ENCODE measurements at regions not wholly inside any gene's neighbourhood (a gene's known extent, or its start where the extent isn't known, plus 50 kb on each side); places are given as distances from the start of the nearest gene placed in this dataset.

- ATAC-seq (ENCODE audit: low read depth), result no peak
Measured at GRCh38 chr13:111406636-111407035, 86.2 kb downstream of the TEX29 start.

GRCh38 chr13:111407381-111408131, 87.1 kb downstream of the TEX29 start:
- no peak overlapping the region for H3K4me3 Mint-ChIP-seq
- no peak overlapping the region for H3K27ac Mint-ChIP-seq
- ATAC-seq (ENCODE audit: low read depth), result no peak
- DNase-seq, result no peak
- peaks cover 3% of the 10 kb centered on the region for H3K27me3 Mint-ChIP-seq
- no peaks in the 10 kb centered on the region for H3K36me3 Mint-ChIP-seq
- no peaks in the 10 kb centered on the region for H3K9me3 Mint-ChIP-seq
- H3K4me1 Mint-ChIP-seq, result no peaks in the 10 kb centered on the region
- POLR2A ChIA-PET, result no interaction called here

More at GRCh38 chr13:111406636-111407035, 86.2 kb downstream of the TEX29 start:
- no peaks in the 10 kb centered on the region for H3K9me3 Mint-ChIP-seq
- DNase-seq, result no peak
- H3K4me1 Mint-ChIP-seq, result no peaks in the 10 kb centered on the region
- H3K4me3 Mint-ChIP-seq, result no peak overlapping the region
- POLR2A ChIA-PET, result no interaction called here
- no peaks in the 10 kb centered on the region for H3K36me3 Mint-ChIP-seq
- no peak overlapping the region for H3K27ac Mint-ChIP-seq
- H3K27me3 Mint-ChIP-seq, result no peaks in the 10 kb centered on the region

GRCh38 chr13:111409413-111409812, 89.0 kb downstream of the TEX29 start:
- no peaks in the 10 kb centered on the region for H3K4me1 Mint-ChIP-seq
- no peaks in the 10 kb centered on the region for H3K9me3 Mint-ChIP-seq
- no peak overlapping the region for H3K4me3 Mint-ChIP-seq
- no peak overlapping the region for H3K27ac Mint-ChIP-seq
- DNase-seq, result no peak
- POLR2A ChIA-PET, result no interaction called here
- peaks cover 7% of the 10 kb centered on the region for H3K27me3 Mint-ChIP-seq
- H3K36me3 Mint-ChIP-seq, result no peaks in the 10 kb centered on the region
- no peak for ATAC-seq (ENCODE audit: low read depth)

GRCh38 chr13:111410232-111411021, 90.0 kb downstream of the TEX29 start:
- Mint-ChIP-seq H3K4me3 (no peak overlapping the region), H3K36me3 (no peaks in the 10 kb centered on the region), H3K9me3 (no peaks in the 10 kb centered on the region), H3K27me3 (peaks cover 7% of the 10 kb centered on the region), H3K4me1 (no peaks in the 10 kb centered on the region), H3K27ac (no peak overlapping the region)
- DNase-seq (no peak), ATAC-seq (ENCODE audit: low read depth) (no peak)
- POLR2A ChIA-PET, result no interaction called here

GRCh38 chr13:111411151-111411858, 90.9 kb downstream of the TEX29 start:
- no peak for DNase-seq
- Mint-ChIP-seq H3K9me3 (no peaks in the 10 kb centered on the region), H3K36me3 (no peaks in the 10 kb centered on the region), H3K4me3 (no peak overlapping the region), H3K27ac (no peak overlapping the region), H3K4me1 (no peaks in the 10 kb centered on the region), H3K27me3 (peaks cover 7% of the 10 kb centered on the region)
- ATAC-seq (ENCODE audit: low read depth), result no peak
- POLR2A ChIA-PET, result no interaction called here

- H3K27me3 Mint-ChIP-seq, result peaks cover 7% of the 10 kb centered on the region
- ATAC-seq (ENCODE audit: low read depth) (no peak), DNase-seq (no peak)
- no peaks in the 10 kb centered on the region for H3K9me3 Mint-ChIP-seq
- H3K4me1 Mint-ChIP-seq, result no peaks in the 10 kb centered on the region
- no peaks in the 10 kb centered on the region for H3K36me3 Mint-ChIP-seq
- POLR2A ChIA-PET, result no interaction called here
- no peak overlapping the region for H3K27ac Mint-ChIP-seq
- H3K4me3 Mint-ChIP-seq, result no peak overlapping the region
Measured at GRCh38 chr13:111411919-111412650, 91.6 kb downstream of the TEX29 start.

GRCh38 chr13:111413407-111414187, 93.2 kb downstream of the TEX29 start:
- Mint-ChIP-seq H3K4me3 (no peak overlapping the region), H3K36me3 (no peaks in the 10 kb centered on the region), H3K4me1 (no peaks in the 10 kb centered on the region), H3K27me3 (peaks cover 7% of the 10 kb centered on the region), H3K9me3 (no peaks in the 10 kb centered on the region), H3K27ac (no peak overlapping the region)
- POLR2A ChIA-PET, result no interaction called here
- ATAC-seq (ENCODE audit: low read depth) (no peak), DNase-seq (no peak)

- Mint-ChIP-seq H3K36me3 (no peaks in the 10 kb centered on the region), H3K27ac (no peak overlapping the region), H3K4me3 (no peak overlapping the region), H3K9me3 (no peaks in the 10 kb centered on the region), H3K4me1 (no peaks in the 10 kb centered on the region), H3K27me3 (peaks cover 7% of the 10 kb centered on the region)
- ATAC-seq (ENCODE audit: low read depth) (no peak), DNase-seq (no peak)
- POLR2A ChIA-PET, result no interaction called here
Measured at GRCh38 chr13:111414341-111414740, 93.9 kb downstream of the TEX29 start.

GRCh38 chr13:111415246-111415645, 94.8 kb downstream of the TEX29 start:
- no peaks in the 10 kb centered on the region for H3K9me3 Mint-ChIP-seq
- POLR2A ChIA-PET, result no interaction called here
- H3K36me3 Mint-ChIP-seq, result no peaks in the 10 kb centered on the region
- H3K27ac Mint-ChIP-seq, result no peak overlapping the region
- ATAC-seq (ENCODE audit: low read depth), result no peak
- DNase-seq, result no peak
- H3K4me3 Mint-ChIP-seq, result no peak overlapping the region
- H3K27me3 Mint-ChIP-seq, result peaks cover 7% of the 10 kb centered on the region
- H3K4me1 Mint-ChIP-seq, result no peaks in the 10 kb centered on the region

GRCh38 chr13:111415765-111416164, 95.3 kb downstream of the TEX29 start:
- Mint-ChIP-seq H3K4me3 (no peak overlapping the region), H3K36me3 (no peaks in the 10 kb centered on the region), H3K4me1 (no peaks in the 10 kb centered on the region), H3K9me3 (no peaks in the 10 kb centered on the region), H3K27ac (no peak overlapping the region), H3K27me3 (peaks cover 7% of the 10 kb centered on the region)
- POLR2A ChIA-PET, result no interaction called here
- no peak for ATAC-seq (ENCODE audit: low read depth)
- no peak for DNase-seq

- no peak overlapping the region for H3K27ac Mint-ChIP-seq
- H3K4me3 Mint-ChIP-seq, result no peak overlapping the region
- DNase-seq (no peak), ATAC-seq (ENCODE audit: low read depth) (no peak)
- POLR2A ChIA-PET, result no interaction called here
- no peaks in the 10 kb centered on the region for H3K36me3 Mint-ChIP-seq
- no peaks in the 10 kb centered on the region for H3K4me1 Mint-ChIP-seq
- no peaks in the 10 kb centered on the region for H3K9me3 Mint-ChIP-seq
- no peaks in the 10 kb centered on the region for H3K27me3 Mint-ChIP-seq
Measured at GRCh38 chr13:111418101-111418500, 97.7 kb downstream of the TEX29 start.

GRCh38 chr13:111420113-111420876, 99.9 kb downstream of the TEX29 start:
- Mint-ChIP-seq H3K4me3 (no peak overlapping the region), H3K4me1 (no peaks in the 10 kb centered on the region), H3K36me3 (no peaks in the 10 kb centered on the region), H3K9me3 (no peaks in the 10 kb centered on the region), H3K27me3 (no peaks in the 10 kb centered on the region), H3K27ac (no peak overlapping the region)
- DNase-seq (no peak), ATAC-seq (ENCODE audit: low read depth) (no peak)
- POLR2A ChIA-PET, result no interaction called here
